HUDEP-2 (cell line): ENCODE measurements at regions not wholly inside any gene's neighbourhood (a gene's known extent, or its start where the extent isn't known, plus 50 kb on each side); places are given as distances from the start of the nearest gene placed in this dataset.
"Not testable (repeated sequence)": the region's sequence is repeated elsewhere in the genome, so short reads cannot be mapped to it uniquely, and the experiment has no call there.

Experiments used
- DNase-seq, 76 experiments: peaks; one replicate each; lab custom pipeline; 2025; ENCODE audit not compliant: unreplicated experiment in 76 of 76; lab: John Stamatoyannopoulos, UW

- DNase-seq, result no peak
Measured at GRCh38 chr12:74227846-74228545, 309.6 kb upstream of the ATXN7L3B start.

- no peak for DNase-seq
Measured at GRCh38 chr12:74229671-74230070, 308.0 kb upstream of the ATXN7L3B start.

GRCh38 chr12:74235342-74235741 is 302.3 kb upstream of the ATXN7L3B start:
- DNase-seq, result no peak

- DNase-seq, result no peak
Measured at GRCh38 chr12:74241341-74241740, 296.3 kb upstream of the ATXN7L3B start.

- DNase-seq, result no peak
Measured at GRCh38 chr12:74242088-74242487, 295.5 kb upstream of the ATXN7L3B start.

- no peak for DNase-seq
Measured at GRCh38 chr12:74245458-74245857, 292.2 kb upstream of the ATXN7L3B start.

GRCh38 chr12:74250891-74251290 is 286.7 kb upstream of the ATXN7L3B start:
- no peak for DNase-seq

- not testable (repeated sequence) for DNase-seq
Measured at GRCh38 chr12:74253826-74254225, 283.8 kb upstream of the ATXN7L3B start.

GRCh38 chr12:74254784-74255183 is 282.9 kb upstream of the ATXN7L3B start:
- no peak for DNase-seq

- no peak for DNase-seq
Measured at GRCh38 chr12:74259199-74259598, 278.4 kb upstream of the ATXN7L3B start.

- no peak for DNase-seq
Measured at GRCh38 chr12:74264692-74265091, 272.9 kb upstream of the ATXN7L3B start.

- not testable (repeated sequence) for DNase-seq
Measured at GRCh38 chr12:74269355-74269754, 268.3 kb upstream of the ATXN7L3B start.

GRCh38 chr12:74280156-74280655 is 257.4 kb upstream of the ATXN7L3B start:
- no peak for DNase-seq

GRCh38 chr12:74281401-74282180 is 256.0 kb upstream of the ATXN7L3B start:
- DNase-seq, result not testable (repeated sequence)

- DNase-seq, result no peak
Measured at GRCh38 chr12:74283646-74284045, 254.0 kb upstream of the ATXN7L3B start.

- DNase-seq, result no peak
Measured at GRCh38 chr12:74285773-74286172, 251.9 kb upstream of the ATXN7L3B start.

- DNase-seq, result no peak
Measured at GRCh38 chr12:74286254-74286653, 251.4 kb upstream of the ATXN7L3B start.

- DNase-seq, result no peak
Measured at GRCh38 chr12:74292351-74293194, 245.1 kb upstream of the ATXN7L3B start.

- DNase-seq, result no peak
Measured at GRCh38 chr12:74293689-74294131, 243.9 kb upstream of the ATXN7L3B start.

- peak in 11 of 76 experiments; percentile 5 to 63 (median 25) for DNase-seq
Measured at GRCh38 chr12:74317078-74317601, 220.5 kb upstream of the ATXN7L3B start.

GRCh38 chr12:74317741-74318140 is 219.9 kb upstream of the ATXN7L3B start:
- no peak for DNase-seq
